ENCODE measurements at regions not wholly inside any gene's neighbourhood (a gene's known extent, or its start where the extent isn't known, plus 50 kb on each side); places are given as distances from the start of the nearest gene placed in this dataset.
"Not testable (repeated sequence)": the region's sequence is repeated elsewhere in the genome, so short reads cannot be mapped to it uniquely, and the experiment has no call there.

DNA sequence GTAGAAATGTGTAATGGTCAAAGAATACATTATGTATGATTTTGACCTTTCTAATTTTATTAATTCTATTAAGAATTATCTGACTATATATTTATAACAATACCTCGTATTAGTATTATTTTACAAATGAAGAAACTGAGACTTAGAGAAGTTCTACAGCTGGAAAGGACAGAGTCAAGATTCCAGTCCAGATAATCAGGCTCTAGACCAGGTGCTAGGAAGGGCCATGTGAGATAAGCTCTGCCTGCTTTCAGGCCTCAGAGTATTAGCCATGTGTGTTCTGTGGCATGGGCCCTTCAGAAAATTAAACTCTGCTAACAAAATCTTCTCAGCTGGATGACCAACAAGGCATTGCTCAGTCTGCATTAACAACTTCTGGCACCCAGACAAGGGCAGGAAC lies 87.5 kb downstream of the CD200R1L start:
- intact Hi-C loops (cut with DNase I): no loop called here
- Histone ChIP-seq H3K9me3 (replicated peaks in 1 of 3) (no peaks in the 10 kb centered on the region), H3K4me1 (replicated peaks in 1 of 2) (no peaks in the 10 kb centered on the region), H3K27me3 (no peaks in the 10 kb centered on the region), H3K27ac (no peak overlapping the region), H3K36me3 (replicated peaks in 1 of 2) (no peaks in the 10 kb centered on the region), H3K4me3 (no peak overlapping the region)
- no peak for DNase-seq
- TF ChIP-seq POLR2A (IDR thresholded peaks at IDR 0.05): no peak
- WGBS, 4 donors: 53 to 69% (median 62%) methylated on average over 1 of the region's 1 CpG

DNA sequence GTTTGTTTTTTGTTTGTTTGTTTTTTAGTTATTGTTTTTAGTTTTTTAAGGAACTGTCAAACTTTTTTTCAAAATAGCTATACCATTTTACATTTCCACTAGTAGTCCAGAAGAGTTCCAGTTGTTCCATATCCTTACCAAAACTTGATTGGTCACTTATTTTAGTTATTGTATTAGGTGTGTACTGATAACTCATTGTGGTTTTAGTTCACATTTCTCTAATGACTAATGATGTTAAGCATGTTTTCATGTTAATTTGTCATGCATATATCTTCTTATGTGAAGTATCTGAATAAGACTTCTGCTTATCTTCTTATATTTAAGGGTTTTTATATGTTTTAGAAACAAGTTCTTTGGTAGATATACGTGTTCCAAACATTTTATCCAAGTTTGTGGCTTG lies 89.5 kb downstream of the CD200R1L start:
- Histone ChIP-seq H3K36me3 (replicated peaks in 1 of 2) (no peaks in the 10 kb centered on the region), H3K9me3 (replicated peaks in 1 of 3) (no peaks in the 10 kb centered on the region), H3K4me3 (no peak overlapping the region), H3K4me1 (replicated peaks in 1 of 2) (no peaks in the 10 kb centered on the region), H3K27ac (no peak overlapping the region), H3K27me3 (no peaks in the 10 kb centered on the region)
- DNase-seq: no peak
- intact Hi-C loops (cut with DNase I): no loop called here
- WGBS, 4 donors: 67 to 72% (median 68%) methylated on average over 1 of the region's 1 CpG
- TF ChIP-seq POLR2A (IDR thresholded peaks at IDR 0.05): no peak
- TF ChIP-seq, protein P1, sequence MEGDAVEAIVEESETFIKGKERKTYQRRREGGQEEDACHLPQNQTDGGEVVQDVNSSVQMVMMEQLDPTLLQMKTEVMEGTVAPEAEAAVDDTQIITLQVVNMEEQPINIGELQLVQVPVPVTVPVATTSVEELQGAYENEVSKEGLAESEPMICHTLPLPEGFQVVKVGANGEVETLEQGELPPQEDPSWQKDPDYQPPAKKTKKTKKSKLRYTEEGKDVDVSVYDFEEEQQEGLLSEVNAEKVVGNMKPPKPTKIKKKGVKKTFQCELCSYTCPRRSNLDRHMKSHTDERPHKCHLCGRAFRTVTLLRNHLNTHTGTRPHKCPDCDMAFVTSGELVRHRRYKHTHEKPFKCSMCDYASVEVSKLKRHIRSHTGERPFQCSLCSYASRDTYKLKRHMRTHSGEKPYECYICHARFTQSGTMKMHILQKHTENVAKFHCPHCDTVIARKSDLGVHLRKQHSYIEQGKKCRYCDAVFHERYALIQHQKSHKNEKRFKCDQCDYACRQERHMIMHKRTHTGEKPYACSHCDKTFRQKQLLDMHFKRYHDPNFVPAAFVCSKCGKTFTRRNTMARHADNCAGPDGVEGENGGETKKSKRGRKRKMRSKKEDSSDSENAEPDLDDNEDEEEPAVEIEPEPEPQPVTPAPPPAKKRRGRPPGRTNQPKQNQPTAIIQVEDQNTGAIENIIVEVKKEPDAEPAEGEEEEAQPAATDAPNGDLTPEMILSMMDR (IDR thresholded peaks at IDR 0.05): no peak

DNA sequence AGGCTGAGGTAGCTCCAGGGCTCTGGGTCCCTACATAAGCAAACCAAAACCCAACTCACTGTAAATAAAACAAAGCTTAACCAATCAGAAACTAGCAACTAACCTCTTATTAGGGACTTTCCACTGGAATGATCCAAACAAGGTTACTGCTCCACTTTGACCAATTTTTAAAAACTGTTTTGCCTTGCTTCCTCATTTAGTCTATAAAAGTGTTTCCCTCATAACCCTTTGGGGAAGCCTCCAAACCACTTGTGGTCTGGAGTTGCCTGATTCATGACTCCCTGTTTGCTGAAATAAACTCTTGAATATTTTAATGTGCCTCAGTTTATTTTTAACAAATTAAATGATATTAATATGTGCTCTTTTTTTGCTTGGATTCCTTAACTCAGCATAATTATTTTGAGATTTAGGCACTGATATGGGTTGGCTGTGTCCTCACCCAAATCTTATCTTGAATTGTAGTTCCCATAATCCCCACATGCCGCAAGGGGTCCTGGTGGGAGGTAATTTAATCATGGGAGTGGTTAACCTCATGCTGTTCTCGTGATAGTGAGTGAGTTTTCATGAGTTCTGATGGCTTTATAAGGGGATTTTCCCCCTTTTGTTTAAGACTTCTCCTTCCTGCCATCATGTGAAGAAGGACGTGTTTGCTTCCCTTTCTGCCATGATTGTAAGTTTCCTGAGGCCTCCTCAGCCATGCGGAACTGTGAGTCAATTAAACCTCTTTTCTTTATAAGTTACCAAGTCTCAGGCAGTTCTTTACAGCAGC lies 90.6 kb downstream of the CD200R1L start:
- intact Hi-C loops (cut with DNase I): no loop called here
- H3K4me3 ChIP-seq: no peak overlapping the region
- H3K4me1 ChIP-seq (replicated peaks in 1 of 2): no peaks in the 10 kb centered on the region
- no peaks in the 10 kb centered on the region for H3K27me3 ChIP-seq
- no peak for DNase-seq
- TF ChIP-seq, protein P1 (IDR thresholded peaks at IDR 0.05): no peak
- TF ChIP-seq POLR2A (IDR thresholded peaks at IDR 0.05): no peak
- no peak overlapping the region for H3K27ac ChIP-seq
- WGBS, 4 donors: 71 to 74% (median 72%) methylated on average over 4 of the region's 4 CpGs
- H3K36me3 ChIP-seq (replicated peaks in 1 of 2): no peaks in the 10 kb centered on the region
- H3K9me3 ChIP-seq (replicated peaks in 1 of 3): no peaks in the 10 kb centered on the region

GRCh38 chr3:112755046-112755445 lies 91.6 kb downstream of the CD200R1L start:
- H3K4me3 ChIP-seq; H3K27ac ChIP-seq; DNase-seq; H3K4me1 ChIP-seq (replicated peaks in 1 of 2); intact Hi-C loops (cut with DNase I); H3K36me3 ChIP-seq (replicated peaks in 1 of 2); H3K9me3 ChIP-seq (replicated peaks in 1 of 3); H3K27me3 ChIP-seq: not testable (repeated sequence)
- WGBS, 4 donors: 84 to 90% (median 85%) methylated on average over 13 of the region's 13 CpGs

GRCh38 chr3:112751564-112752512 lies 94.8 kb downstream of the CD200R1L start:
- no peak for DNase-seq
- TF ChIP-seq, protein P1 (IDR thresholded peaks at IDR 0.05): no peak
- TF ChIP-seq POLR2A (IDR thresholded peaks at IDR 0.05): no peak
- intact Hi-C loops (cut with DNase I): no loop called here
- H3K36me3 ChIP-seq (replicated peaks in 1 of 2): no peaks in the 10 kb centered on the region
- H3K27me3 ChIP-seq: no peaks in the 10 kb centered on the region
- WGBS, 4 donors: 59 to 73% (median 65%) methylated on average over 3 of the region's 3 CpGs
- no peaks in the 10 kb centered on the region for H3K9me3 ChIP-seq (replicated peaks in 1 of 3)
- H3K4me1 ChIP-seq (replicated peaks in 1 of 2): no peaks in the 10 kb centered on the region
- H3K27ac ChIP-seq: no peak overlapping the region
- H3K4me3 ChIP-seq: no peak overlapping the region
